ENCODE measurements at regions not wholly inside any gene's neighbourhood (a gene's known extent, or its start where the extent isn't known, plus 50 kb on each side); places are given as distances from the start of the nearest gene placed in this dataset.

DNA sequence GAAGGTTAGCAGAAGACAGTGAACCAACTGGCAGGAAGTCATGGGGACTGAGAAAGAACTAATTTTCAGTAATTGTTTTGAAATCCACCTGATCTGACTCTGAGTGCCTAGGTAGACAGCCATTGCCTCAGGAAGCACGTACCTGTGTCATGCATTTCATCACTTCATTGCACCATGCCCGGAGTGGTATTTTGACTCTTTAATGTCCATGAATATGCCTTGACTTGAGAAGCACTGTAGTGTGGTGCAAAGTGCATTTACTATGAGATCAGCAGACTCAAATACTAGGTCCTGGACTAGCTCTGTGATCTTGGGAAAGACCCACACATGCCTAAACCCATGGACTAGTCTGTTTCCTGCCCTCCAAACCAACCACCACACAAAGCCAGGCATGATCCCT, 370.9 kb upstream of the MARCKS start:
- TF ChIP-seq, protein P1, sequence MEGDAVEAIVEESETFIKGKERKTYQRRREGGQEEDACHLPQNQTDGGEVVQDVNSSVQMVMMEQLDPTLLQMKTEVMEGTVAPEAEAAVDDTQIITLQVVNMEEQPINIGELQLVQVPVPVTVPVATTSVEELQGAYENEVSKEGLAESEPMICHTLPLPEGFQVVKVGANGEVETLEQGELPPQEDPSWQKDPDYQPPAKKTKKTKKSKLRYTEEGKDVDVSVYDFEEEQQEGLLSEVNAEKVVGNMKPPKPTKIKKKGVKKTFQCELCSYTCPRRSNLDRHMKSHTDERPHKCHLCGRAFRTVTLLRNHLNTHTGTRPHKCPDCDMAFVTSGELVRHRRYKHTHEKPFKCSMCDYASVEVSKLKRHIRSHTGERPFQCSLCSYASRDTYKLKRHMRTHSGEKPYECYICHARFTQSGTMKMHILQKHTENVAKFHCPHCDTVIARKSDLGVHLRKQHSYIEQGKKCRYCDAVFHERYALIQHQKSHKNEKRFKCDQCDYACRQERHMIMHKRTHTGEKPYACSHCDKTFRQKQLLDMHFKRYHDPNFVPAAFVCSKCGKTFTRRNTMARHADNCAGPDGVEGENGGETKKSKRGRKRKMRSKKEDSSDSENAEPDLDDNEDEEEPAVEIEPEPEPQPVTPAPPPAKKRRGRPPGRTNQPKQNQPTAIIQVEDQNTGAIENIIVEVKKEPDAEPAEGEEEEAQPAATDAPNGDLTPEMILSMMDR (IDR thresholded peaks at IDR 0.05; ENCODE audit: low read depth, low read length, missing control alignments), result no peak
- Histone ChIP-seq H3K36me3 (replicated peaks) (no peaks in the 10 kb centered on the region), H3K27me3 (replicated peaks) (no peaks in the 10 kb centered on the region), H3K27ac (no peak overlapping the region), H3K4me3 (ENCODE audit: low read depth, low read length) (no peak overlapping the region)
- in situ Hi-C loops (cut with HindIII; ENCODE audit: low pct_ligation_motif_present, low sequenced_read_pairs), result no loop called here
- no peak for DNase-seq

DNA sequence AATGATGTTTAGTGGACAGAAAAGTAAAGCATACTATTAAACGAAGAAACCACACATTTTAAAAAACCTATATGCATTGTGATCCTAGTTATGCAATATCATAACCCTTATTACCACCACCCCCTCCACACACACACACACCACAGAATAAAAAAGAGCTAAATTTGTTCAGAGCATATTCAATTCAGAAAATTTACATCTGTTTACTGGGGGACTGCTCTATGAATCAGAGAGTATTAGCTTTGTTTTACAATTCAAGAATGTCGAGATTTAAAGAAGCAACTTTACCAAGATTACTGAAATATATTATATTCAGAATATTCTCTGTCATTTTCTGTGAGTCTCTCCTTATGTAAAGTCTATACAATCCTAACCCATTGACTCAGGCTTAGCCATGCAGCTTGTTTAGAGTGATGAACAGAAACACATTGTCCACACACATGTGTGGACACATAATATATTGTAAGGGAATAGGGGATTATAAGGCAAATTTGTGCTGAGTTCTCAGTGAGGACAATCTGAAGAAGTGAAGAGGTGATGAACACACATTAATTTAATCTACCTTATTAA, 369.6 kb upstream of the MARCKS start:
- DNase-seq, result no peak
- Histone ChIP-seq H3K36me3 (replicated peaks) (no peaks in the 10 kb centered on the region), H3K27ac (no peak overlapping the region), H3K4me3 (ENCODE audit: low read depth, low read length) (no peak overlapping the region), H3K27me3 (replicated peaks) (no peaks in the 10 kb centered on the region)
- TF ChIP-seq, protein P1 (IDR thresholded peaks at IDR 0.05; ENCODE audit: low read depth, low read length, missing control alignments), result no peak
- in situ Hi-C loops (cut with HindIII; ENCODE audit: low pct_ligation_motif_present, low sequenced_read_pairs), result no loop called here

DNA sequence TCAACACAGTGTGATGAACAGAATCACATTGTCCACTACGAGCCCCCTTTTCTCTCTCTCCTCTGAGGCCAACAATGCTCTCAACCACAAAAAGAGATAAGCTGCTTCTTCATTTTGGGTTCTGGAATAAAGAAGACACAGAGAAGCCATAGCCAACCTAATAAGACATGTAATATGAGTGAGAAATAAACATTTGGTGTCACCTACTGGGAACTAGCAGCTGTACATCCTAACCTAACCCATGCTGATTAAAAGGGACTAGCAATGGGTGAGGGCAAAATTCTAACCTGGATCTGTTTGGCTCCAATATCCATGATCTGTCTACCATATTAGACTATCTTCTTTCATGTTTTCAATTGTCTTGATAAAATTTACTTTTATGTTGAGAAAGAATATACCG, 369.1 kb upstream of the MARCKS start:
- DNase-seq, result no peak
- no peaks in the 10 kb centered on the region for H3K27me3 ChIP-seq (replicated peaks)
- in situ Hi-C loops (cut with HindIII; ENCODE audit: low pct_ligation_motif_present, low sequenced_read_pairs), result no loop called here

DNA sequence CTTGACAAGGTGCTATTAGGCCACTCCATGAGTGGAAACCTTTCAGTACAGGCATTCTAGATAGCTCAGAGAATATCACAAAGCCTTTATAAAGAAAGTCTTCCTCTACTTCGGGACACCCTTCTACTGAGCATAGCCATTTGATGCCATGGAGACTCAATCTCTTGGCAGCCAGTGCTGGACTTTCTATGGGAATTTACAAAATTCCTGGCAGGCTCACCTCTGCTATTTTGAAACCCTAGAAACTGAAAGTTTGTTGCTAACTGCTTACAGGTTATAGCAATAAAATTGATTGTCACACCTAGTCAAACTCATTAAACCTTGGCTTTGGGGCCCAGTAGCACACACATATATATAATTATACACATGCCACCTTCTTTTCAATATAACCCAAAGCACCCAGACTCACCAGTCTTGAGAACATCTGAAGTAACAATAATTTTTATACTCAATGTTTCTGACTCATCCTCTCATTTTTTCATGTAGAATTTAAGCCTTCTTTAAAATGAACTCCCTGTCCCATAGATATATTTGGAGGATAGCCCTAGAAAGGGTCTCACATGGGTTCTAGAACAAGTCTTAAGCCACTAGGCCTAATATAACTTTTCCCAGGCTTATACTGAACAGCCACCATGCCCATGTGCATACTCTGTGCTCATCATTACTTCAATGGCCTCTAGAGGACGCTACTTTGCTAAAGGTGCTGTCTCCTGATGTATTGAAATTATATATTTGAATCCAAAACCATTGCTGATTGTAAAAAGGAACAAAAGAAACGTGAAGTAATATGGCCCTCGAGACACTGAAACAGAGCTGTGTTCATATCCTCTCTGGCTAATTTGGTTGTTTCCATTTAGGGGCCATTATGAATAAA, 368.1 kb upstream of the MARCKS start:
- in situ Hi-C loops (cut with HindIII; ENCODE audit: low pct_ligation_motif_present, low sequenced_read_pairs), result no loop called here
- H3K27ac ChIP-seq, result no peak overlapping the region

More for the DNA sequence above, 369.1 kb upstream of the MARCKS start:
- no peaks in the 10 kb centered on the region for H3K36me3 ChIP-seq (replicated peaks)
- H3K27ac ChIP-seq, result no peak overlapping the region
- TF ChIP-seq, protein P1 (IDR thresholded peaks at IDR 0.05; ENCODE audit: low read depth, low read length, missing control alignments), result no peak
- no peak overlapping the region for H3K4me3 ChIP-seq (ENCODE audit: low read depth, low read length)

GRCh38 chr6:113489952-113490746, 367.0 kb upstream of the MARCKS start:
- no peak overlapping the region for H3K4me3 ChIP-seq (ENCODE audit: low read depth, low read length)
- in situ Hi-C loops (cut with HindIII; ENCODE audit: low pct_ligation_motif_present, low sequenced_read_pairs), result no loop called here
- H3K36me3 ChIP-seq (replicated peaks), result no peaks in the 10 kb centered on the region
- TF ChIP-seq, protein P1 (IDR thresholded peaks at IDR 0.05; ENCODE audit: low read depth, low read length, missing control alignments), result no peak
- no peaks in the 10 kb centered on the region for H3K27me3 ChIP-seq (replicated peaks)
- no peak overlapping the region for H3K27ac ChIP-seq
- DNase-seq, result no peak

More for the DNA sequence above, 368.1 kb upstream of the MARCKS start:
- DNase-seq, result no peak
- Histone ChIP-seq H3K36me3 (replicated peaks) (no peaks in the 10 kb centered on the region), H3K27me3 (replicated peaks) (no peaks in the 10 kb centered on the region), H3K4me3 (ENCODE audit: low read depth, low read length) (no peak overlapping the region)
- TF ChIP-seq, protein P1 (IDR thresholded peaks at IDR 0.05; ENCODE audit: low read depth, low read length, missing control alignments), result peak; percentile 29
